ENCODE measurements at regions not wholly inside any gene's neighbourhood (a gene's known extent, or its start where the extent isn't known, plus 50 kb on each side); places are given as distances from the start of the nearest gene placed in this dataset.

GRCh38 chr13:60265566-60265965 lies 101.8 kb upstream of the DIAPH3 start:
- no peak for TF ChIP-seq TAF1 (IDR thresholded peaks at IDR 0.05; ENCODE audit: borderline replicate concordance, insufficient read depth, low read length)
- no peak for TF ChIP-seq POLR2AphosphoS5 (IDR thresholded peaks at IDR 0.05; ENCODE audit: low read depth, low read length)
- TF ChIP-seq FOXP2 (optimal IDR thresholded peaks at IDR 0.05; ENCODE audit: borderline replicate concordance, extremely low read depth, extremely low read length, insufficient read depth) = no peak
- TF ChIP-seq SIN3A (IDR thresholded peaks at IDR 0.05; ENCODE audit: borderline replicate concordance, insufficient read depth, low read length) = no peak
- no peak for TF ChIP-seq REST (IDR thresholded peaks at IDR 0.05; ENCODE audit: insufficient read depth in 1 of 2, low read depth in 2 of 2, low read length in 2 of 2)

GRCh38 chr13:60267498-60268202 lies 103.9 kb upstream of the DIAPH3 start:
- TF ChIP-seq TAF1 (IDR thresholded peaks at IDR 0.05; ENCODE audit: borderline replicate concordance, insufficient read depth, low read length) = no peak
- TF ChIP-seq POLR2AphosphoS5 (IDR thresholded peaks at IDR 0.05; ENCODE audit: low read depth, low read length) = no peak
- no peak for TF ChIP-seq SIN3A (IDR thresholded peaks at IDR 0.05; ENCODE audit: borderline replicate concordance, insufficient read depth, low read length)
- TF ChIP-seq FOXP2 (optimal IDR thresholded peaks at IDR 0.05; ENCODE audit: borderline replicate concordance, extremely low read depth, extremely low read length, insufficient read depth) = no peak
- TF ChIP-seq REST (IDR thresholded peaks at IDR 0.05; ENCODE audit: insufficient read depth in 1 of 2, low read depth in 2 of 2, low read length in 2 of 2) = no peak

- TF ChIP-seq REST (IDR thresholded peaks at IDR 0.05; ENCODE audit: insufficient read depth in 1 of 2, low read depth in 2 of 2, low read length in 2 of 2) (no peak), POLR2AphosphoS5 (IDR thresholded peaks at IDR 0.05; ENCODE audit: low read depth, low read length) (no peak), SIN3A (IDR thresholded peaks at IDR 0.05; ENCODE audit: borderline replicate concordance, insufficient read depth, low read length) (no peak), FOXP2 (optimal IDR thresholded peaks at IDR 0.05; ENCODE audit: borderline replicate concordance, extremely low read depth, extremely low read length, insufficient read depth) (no peak), TAF1 (IDR thresholded peaks at IDR 0.05; ENCODE audit: borderline replicate concordance, insufficient read depth, low read length) (no peak)
Observed at GRCh38 chr13:60268203-60268555, 104.5 kb upstream of the DIAPH3 start.

- no peak for TF ChIP-seq REST (IDR thresholded peaks at IDR 0.05; ENCODE audit: insufficient read depth in 1 of 2, low read depth in 2 of 2, low read length in 2 of 2)
- no peak for TF ChIP-seq TAF1 (IDR thresholded peaks at IDR 0.05; ENCODE audit: borderline replicate concordance, insufficient read depth, low read length)
- TF ChIP-seq FOXP2 (optimal IDR thresholded peaks at IDR 0.05; ENCODE audit: borderline replicate concordance, extremely low read depth, extremely low read length, insufficient read depth) = no peak
- no peak for TF ChIP-seq SIN3A (IDR thresholded peaks at IDR 0.05; ENCODE audit: borderline replicate concordance, insufficient read depth, low read length)
- no peak for TF ChIP-seq POLR2AphosphoS5 (IDR thresholded peaks at IDR 0.05; ENCODE audit: low read depth, low read length)
Observed at GRCh38 chr13:60273971-60274527, 110.3 kb upstream of the DIAPH3 start.

Measured in PFSK-1 (cell line).